Keratinocyte (primary cell): ENCODE measurements at regions not wholly inside any gene's neighbourhood (a gene's known extent, or its start where the extent isn't known, plus 50 kb on each side); places are given as distances from the start of the nearest gene placed in this dataset.

Experiments
- CTCF ChIP-seq, 3 experiments: IDR thresholded peaks in 1 of 3; conservative IDR thresholded peaks in 1 of 3; optimal IDR thresholded peaks in 1 of 3; 2 replicates in 2 of 3; 3 replicates in 1 of 3; pipeline versions ENCODE3 to v1.5.1; 2011; ENCODE audit warnings: low read length in 3 of 3, mild to moderate bottlenecking in 3 of 3, moderate library complexity in 2 of 3, control low read depth in 1 of 3, inconsistent platforms in 1 of 3; ENCODE audit not compliant: insufficient read depth in 2 of 3; ENCODE audit errors: extremely low read depth in 1 of 3
- EZH2 ChIP-seq: IDR thresholded peaks from one replicate; pipeline ENCODE4 v1.6.1; 2012; ENCODE audit warnings: inconsistent platforms, mild to moderate bottlenecking, low read length, moderate library complexity

GRCh38 chr16:82481455-82481854 is 145.3 kb upstream of the CDH13 start:
- no peak for TF ChIP-seq CTCF (optimal IDR thresholded peaks at IDR 0.05 in 1 of 3, IDR thresholded peaks at IDR 0.05 in 1 of 3, conservative IDR thresholded peaks at IDR 0.05 in 1 of 3; ENCODE audit: extremely low read depth in 1 of 3, insufficient read depth in 2 of 3, low read length in 3 of 3)
- TF ChIP-seq EZH2, result no peak
